RWPE1 (cell line): ENCODE measurements at regions not wholly inside any gene's neighbourhood (a gene's known extent, or its start where the extent isn't known, plus 50 kb on each side); places are given as distances from the start of the nearest gene placed in this dataset.

Experiments
- CTCF ChIA-PET: fragments of 350-600 bp; sonication (Branson Sonifier 250); formaldehyde crosslinking; extraction: SDS; loops from one replicate; lab custom pipeline; 2021; lab: Yijun Ruan, JAX
- POLR2A ChIA-PET: fragments of 400-600 bp; formaldehyde crosslinking; extraction: SDS; loops from one replicate; lab custom pipeline; 2020; ENCODE audit warnings: antibody characterized with exemption; ENCODE audit not compliant: low non-redundant PET; lab: Yijun Ruan, JAX
- DNase-seq: peaks from one replicate; pipeline ENCODE4 v3.0.0; 2012; ENCODE audit warnings: low spot score
- H3K27ac ChIP-seq: fragments of 450-650 bp; 2 replicates; pipeline ENCODE4 v1.5.1; 2017
- CTCF ChIP-seq: fragments of 450-650 bp; conservative IDR thresholded peaks from 2 replicates; pipeline ENCODE4 v1.5.1; 2017; ENCODE audit warnings: low read depth, mild to moderate bottlenecking

GRCh38 chr3:107446706-107447105, 69.5 kb downstream of the CCDC54 start:
- POLR2A ChIA-PET: no interaction called here

GRCh38 chr3:107450254-107450893, 72.4 kb upstream of the BBX start:
- no peak overlapping the region for H3K27ac ChIP-seq
- ChIA-PET CTCF (interaction anchor here (0.6 to 0.7 kb wide), 2 partner anchors 29 to 280 kb away, joined by 3 to 4 read pairs; no protein-coding TSS in a partner anchor), POLR2A (no interaction called here)
- TF ChIP-seq CTCF: no peak
- DNase-seq: no peak

More at GRCh38 chr3:107446706-107447105, 69.5 kb downstream of the CCDC54 start:
- TF ChIP-seq CTCF: no peak
- DNase-seq: no peak
- CTCF ChIA-PET: no interaction called here
- no peak overlapping the region for H3K27ac ChIP-seq

- CTCF ChIA-PET: interaction anchor here (0.7 kb wide), 1 partner anchor 99 kb away, joined by 4 read pairs; no protein-coding TSS in a partner anchor
- POLR2A ChIA-PET: interaction anchor here (0.6 kb wide), 1 partner anchor 20 kb away, joined by 5 read pairs; no protein-coding TSS in a partner anchor
- no peak for DNase-seq
- H3K27ac ChIP-seq: no peak overlapping the region
- no peak for TF ChIP-seq CTCF
Measured at GRCh38 chr3:107452436-107452835, 70.3 kb upstream of the BBX start.

- ChIA-PET CTCF (interaction anchor here (0.6 kb wide), 1 partner anchor 434 kb away, joined by 3 read pairs; no protein-coding TSS in a partner anchor), POLR2A (no interaction called here)
- no peak for TF ChIP-seq CTCF
- no peak for DNase-seq
- H3K27ac ChIP-seq: no peak overlapping the region
Measured at GRCh38 chr3:107453504-107453903, 69.3 kb upstream of the BBX start.

GRCh38 chr3:107455621-107456020, 67.1 kb upstream of the BBX start:
- no peak for TF ChIP-seq CTCF
- ChIA-PET CTCF (no interaction called here), POLR2A (no interaction called here)
- no peak overlapping the region for H3K27ac ChIP-seq
- DNase-seq: no peak

- TF ChIP-seq CTCF: no peak
- CTCF ChIA-PET: no interaction called here
- DNase-seq: no peak
Measured at GRCh38 chr3:107456501-107456900, 66.3 kb upstream of the BBX start.

More at GRCh38 chr3:107456501-107456900, 66.3 kb upstream of the BBX start:
- POLR2A ChIA-PET: no interaction called here
- H3K27ac ChIP-seq: no peak overlapping the region
